OCI-LY3 (cell line): ENCODE measurements at regions not wholly inside any gene's neighbourhood (a gene's known extent, or its start where the extent isn't known, plus 50 kb on each side); places are given as distances from the start of the nearest gene placed in this dataset.

Experiments used
- CTCF ChIP-seq: fragments of 200-600, 300-600 bp; sonication (generic); IDR thresholded peaks from 2 replicates; pipeline ENCODE4 v1.5.1; 2014; ENCODE audit warnings: antibody characterized with exemption, low read length, low read depth
- EZH2phosphoT487 ChIP-seq: fragments of 200-600 bp; shearing (Covaris generic); IDR thresholded peaks from 2 replicates; pipeline ENCODE4 v1.6.1; 2018; ENCODE audit warnings: antibody characterized with exemption, mixed run types, low read depth

DNA sequence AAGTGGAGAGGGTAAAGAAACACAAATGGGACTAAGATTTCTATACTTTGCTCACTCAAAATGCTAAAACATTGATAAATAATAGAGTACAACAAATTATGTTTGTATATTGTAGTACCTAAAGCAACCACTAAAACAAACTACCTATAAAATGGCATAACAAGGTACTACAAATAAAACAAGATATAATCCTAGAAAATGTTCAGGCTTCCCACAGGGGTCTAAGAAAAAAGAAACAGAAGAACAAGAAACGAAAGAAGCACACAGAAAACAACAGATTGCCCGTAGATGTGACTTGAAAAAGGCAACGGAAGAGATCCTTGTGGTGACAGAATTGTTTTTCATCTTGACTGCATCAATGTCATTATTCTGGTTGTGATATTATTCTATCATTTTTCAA, 63.3 kb upstream of the ADGRL4 start:
- no peak for TF ChIP-seq CTCF
- no peak for TF ChIP-seq EZH2phosphoT487
